ENCODE measurements at regions not wholly inside any gene's neighbourhood (a gene's known extent, or its start where the extent isn't known, plus 50 kb on each side); places are given as distances from the start of the nearest gene placed in this dataset.
"Not testable (repeated sequence)": the region's sequence is repeated elsewhere in the genome, so short reads cannot be mapped to it uniquely, and the experiment has no call there.

DNA sequence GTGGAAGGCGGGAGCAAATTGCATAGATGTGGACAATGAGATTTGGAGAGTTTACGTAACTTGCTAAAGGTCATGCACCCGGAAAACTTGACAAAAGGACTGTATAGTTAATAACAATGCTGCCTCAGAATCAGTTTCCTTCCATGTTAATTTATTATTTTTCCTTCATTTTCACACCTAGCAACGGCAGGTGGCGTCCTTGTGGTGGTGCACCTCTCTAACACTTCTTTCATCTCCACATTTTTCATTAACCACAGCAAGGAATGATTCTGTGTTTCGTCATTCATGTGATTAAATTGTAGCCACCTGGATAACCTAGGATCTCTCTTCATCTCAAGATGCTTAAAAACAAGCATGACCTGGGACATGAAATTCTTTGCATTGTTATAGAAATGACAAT lies 2133.0 kb downstream of the NCAM2 start:
- ATAC-seq: no peak
- no peak for DNase-seq (ENCODE audit: low spot score)

DNA sequence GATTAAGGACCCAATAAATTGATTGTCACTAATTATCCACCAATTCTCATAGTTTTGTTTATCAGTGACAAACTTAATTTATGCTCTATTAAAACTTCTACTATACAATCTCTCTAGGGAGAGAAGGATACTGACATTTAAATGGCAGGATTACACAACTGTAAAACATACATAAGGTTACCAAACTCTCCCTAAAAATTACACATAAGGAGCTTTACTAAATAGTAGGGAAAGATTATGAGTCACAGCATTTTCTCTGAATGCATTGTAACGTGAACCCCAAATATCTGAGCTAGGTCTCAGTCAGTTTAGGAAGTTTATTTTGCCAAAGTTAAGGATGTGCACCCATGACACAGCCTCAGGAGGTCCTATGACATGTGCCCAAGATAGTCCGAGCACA lies 2140.6 kb downstream of the NCAM2 start:
- no peak for ATAC-seq
- DNase-seq (ENCODE audit: low spot score): no peak

DNA sequence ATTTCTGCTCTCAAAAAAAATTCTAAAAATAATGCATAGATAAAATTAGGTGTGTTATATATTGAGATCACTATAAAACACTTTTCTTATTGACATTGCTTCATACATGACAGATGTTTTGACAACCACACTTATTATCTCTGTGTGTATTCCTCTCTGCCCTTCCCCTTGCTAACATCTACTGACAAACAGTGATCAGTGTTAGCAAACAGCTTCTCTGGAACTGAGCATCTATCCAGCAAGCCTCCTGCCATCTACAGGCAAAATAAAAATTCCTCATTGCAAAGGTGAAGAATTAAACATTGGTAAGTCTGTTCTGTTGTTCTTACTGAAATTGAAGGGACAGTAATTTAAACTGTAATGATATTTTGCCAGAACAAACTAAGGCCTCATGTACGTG lies 2153.9 kb downstream of the NCAM2 start:
- DNase-seq (ENCODE audit: low spot score): no peak

DNA sequence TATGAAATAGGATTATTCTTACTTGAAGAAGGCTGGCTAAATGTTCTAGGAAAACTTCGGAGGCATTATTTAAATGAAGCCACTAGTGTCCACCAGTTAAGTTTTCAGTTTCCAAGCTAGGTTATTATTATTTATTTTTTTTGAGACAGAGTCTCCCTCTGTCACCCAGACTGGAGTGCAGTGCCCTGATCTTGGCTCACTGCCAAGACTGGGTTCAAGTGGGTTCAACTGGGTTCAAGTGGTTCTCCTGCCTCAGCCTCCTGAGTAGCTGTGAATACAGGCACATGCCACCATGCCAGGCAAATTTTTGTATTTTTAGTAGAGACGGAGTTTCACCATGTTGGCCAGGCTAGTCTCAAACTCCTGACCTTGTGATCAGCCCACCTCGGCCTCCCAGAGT lies 2155.6 kb downstream of the NCAM2 start:
- not testable (repeated sequence) for ATAC-seq; DNase-seq (ENCODE audit: low spot score)

More for the DNA sequence above, 2153.9 kb downstream of the NCAM2 start:
- ATAC-seq: no peak

DNA sequence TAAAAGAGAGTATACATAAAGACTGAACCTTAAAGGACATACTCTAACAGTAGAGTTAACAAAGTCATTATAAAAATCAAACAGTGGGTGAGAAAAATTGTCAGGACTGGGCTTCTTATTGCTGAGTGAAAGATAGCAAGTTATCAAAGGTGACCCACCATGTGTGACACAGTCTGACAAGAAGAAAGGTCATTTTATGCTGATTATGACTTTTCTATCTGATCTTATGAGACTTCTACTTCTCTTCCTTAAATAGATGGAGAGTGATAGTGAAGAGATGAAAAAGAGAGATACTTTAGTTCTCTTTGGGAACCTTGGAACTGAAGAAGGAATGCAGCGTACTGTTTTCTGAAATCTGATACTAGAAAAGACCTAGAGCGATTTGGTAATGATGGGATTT lies 2157.1 kb downstream of the NCAM2 start:
- no peak for DNase-seq (ENCODE audit: low spot score)
- ATAC-seq: no peak

DNA sequence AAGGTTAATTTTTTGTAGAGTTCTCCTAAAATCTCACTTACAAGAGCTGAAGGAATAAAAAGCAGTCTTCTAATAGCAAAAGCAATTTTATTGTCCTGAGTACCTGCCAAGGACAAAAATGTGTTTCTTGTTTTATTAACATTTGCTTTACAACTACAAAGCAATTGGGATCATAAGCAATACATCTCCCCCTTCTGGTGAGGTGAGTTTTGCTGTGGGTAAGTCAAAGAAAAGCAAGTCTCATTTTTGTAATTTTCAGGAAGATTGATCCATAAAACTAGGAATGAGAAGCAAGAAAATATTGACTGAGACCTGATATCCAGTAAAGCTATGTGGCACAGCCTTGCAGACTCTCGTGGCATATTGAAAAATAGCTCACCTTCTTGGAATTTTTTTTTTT lies 2162.7 kb downstream of the NCAM2 start:
- no peak for ATAC-seq

DNA sequence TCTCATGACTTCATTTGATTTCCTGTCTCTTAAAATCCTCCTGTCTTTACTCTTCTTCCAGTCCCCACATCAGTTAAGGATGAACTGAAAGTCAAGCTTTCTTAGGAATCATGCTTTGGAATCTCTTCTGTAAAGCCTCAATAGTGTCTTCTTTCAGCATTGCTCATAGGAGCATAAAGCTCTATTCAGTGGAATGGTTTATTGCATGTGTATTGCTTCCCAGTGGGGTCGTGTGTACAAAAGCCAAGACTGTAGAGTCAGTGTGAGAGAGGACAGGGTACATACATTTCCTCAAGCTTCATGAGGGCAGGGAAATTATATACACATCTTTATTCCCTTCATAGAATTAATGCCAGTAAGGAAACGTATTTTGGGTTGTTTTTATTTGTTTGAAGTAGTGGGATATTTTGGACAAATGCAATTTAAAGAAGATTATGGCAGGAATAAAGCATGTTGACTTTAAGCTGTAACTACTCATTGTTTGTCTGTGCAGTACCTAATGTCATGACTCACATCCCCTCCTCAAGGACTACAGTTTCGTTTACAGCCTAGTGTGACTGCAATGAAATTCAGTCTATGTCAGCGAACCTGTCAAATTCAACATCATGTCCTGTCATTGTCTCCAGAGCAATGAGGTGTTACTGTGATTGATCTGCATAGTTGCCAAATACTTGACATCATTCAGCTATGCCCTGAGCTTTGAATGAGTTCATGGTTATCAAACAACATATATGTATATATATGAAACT lies 2164.2 kb downstream of the NCAM2 start:
- ATAC-seq (no peak), DNase-seq (ENCODE audit: low spot score) (no peak)

More for the DNA sequence above, 2162.7 kb downstream of the NCAM2 start:
- DNase-seq (ENCODE audit: low spot score): no peak

Data from left lobe of liver (tissue), 2 donors.